ENCODE measurements at regions not wholly inside any gene's neighbourhood (a gene's known extent, or its start where the extent isn't known, plus 50 kb on each side); places are given as distances from the start of the nearest gene placed in this dataset.

DNA sequence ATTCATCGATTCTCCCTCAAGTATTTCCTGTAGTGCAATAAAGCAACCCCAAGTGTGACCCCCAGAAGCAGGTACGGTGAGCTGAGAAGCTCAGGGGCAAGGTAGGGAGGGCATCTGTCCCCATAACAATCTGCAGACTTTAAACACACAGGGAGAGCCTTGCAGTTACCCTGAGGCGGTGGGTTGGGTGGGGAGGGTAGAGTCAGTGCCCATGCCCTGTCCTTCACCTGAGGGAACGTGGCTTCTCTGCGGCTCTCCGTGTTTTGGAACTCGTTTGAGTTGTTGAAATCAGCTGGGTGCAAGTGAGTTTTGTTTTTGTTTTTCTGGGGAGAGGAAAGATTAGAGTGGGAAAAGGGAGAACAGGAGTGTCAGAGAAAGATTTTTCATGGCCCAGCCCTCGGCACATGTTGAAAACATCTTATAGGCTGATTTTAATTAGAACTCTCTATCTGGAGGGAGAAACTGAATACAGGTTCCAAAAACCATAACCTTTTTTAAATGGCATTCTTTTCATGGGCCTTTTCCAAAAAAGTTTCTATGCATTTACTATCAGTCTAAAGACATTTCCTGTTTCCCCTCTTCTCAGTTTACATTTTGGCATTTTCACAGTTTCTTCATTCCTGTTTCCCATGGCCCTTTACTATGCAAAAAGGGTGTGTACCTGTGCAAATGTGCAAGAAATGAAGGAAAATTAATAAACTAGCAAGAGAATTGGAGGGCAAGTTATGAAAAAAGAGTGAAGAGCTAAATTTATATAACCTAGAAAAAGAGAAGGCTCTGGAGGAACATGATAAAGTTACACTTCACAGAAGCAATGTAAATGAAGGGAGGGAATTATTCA, 266.5 kb upstream of the VLDLR start:
- TF ChIP-seq, protein P1, sequence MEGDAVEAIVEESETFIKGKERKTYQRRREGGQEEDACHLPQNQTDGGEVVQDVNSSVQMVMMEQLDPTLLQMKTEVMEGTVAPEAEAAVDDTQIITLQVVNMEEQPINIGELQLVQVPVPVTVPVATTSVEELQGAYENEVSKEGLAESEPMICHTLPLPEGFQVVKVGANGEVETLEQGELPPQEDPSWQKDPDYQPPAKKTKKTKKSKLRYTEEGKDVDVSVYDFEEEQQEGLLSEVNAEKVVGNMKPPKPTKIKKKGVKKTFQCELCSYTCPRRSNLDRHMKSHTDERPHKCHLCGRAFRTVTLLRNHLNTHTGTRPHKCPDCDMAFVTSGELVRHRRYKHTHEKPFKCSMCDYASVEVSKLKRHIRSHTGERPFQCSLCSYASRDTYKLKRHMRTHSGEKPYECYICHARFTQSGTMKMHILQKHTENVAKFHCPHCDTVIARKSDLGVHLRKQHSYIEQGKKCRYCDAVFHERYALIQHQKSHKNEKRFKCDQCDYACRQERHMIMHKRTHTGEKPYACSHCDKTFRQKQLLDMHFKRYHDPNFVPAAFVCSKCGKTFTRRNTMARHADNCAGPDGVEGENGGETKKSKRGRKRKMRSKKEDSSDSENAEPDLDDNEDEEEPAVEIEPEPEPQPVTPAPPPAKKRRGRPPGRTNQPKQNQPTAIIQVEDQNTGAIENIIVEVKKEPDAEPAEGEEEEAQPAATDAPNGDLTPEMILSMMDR (conservative IDR thresholded peaks at IDR 0.05; ENCODE audit: low read depth, low read length), result no peak
- TF ChIP-seq BHLHE40 (IDR thresholded peaks at IDR 0.05; ENCODE audit: low read depth, low read length), result no peak
- TF ChIP-seq MAZ (IDR thresholded peaks at IDR 0.05; ENCODE audit: borderline replicate concordance, low read depth, low read length), result no peak
- TF ChIP-seq CEBPB (IDR thresholded peaks at IDR 0.05; ENCODE audit: low read depth, low read length), result no peak
- TF ChIP-seq POLR2A (IDR thresholded peaks at IDR 0.05; ENCODE audit: low read depth, low read length), result no peak
- no peak for TF ChIP-seq RCOR1 (IDR thresholded peaks at IDR 0.05; ENCODE audit: insufficient replicate concordance, low read length)

Data from IMR-90 (cell line).